ENCODE measurements at regions not wholly inside any gene's neighbourhood (a gene's known extent, or its start where the extent isn't known, plus 50 kb on each side); places are given as distances from the start of the nearest gene placed in this dataset.

GRCh38 chr10:63738410-63738809 lies 217.2 kb downstream of the REEP3 start (continued):
- TF ChIP-seq CEBPB (IDR thresholded peaks at IDR 0.05; ENCODE audit: borderline replicate concordance, low read depth, low read length) (peak; percentile 95), NFIC (IDR thresholded peaks at IDR 0.05; ENCODE audit: low read length) (peak; percentile 75), ELF4 (CRISPR knock-in tag; IDR thresholded peaks at IDR 0.05; ENCODE audit: borderline replicate concordance) (no peak), ZBED4 (CRISPR knock-in tag; IDR thresholded peaks at IDR 0.05; ENCODE audit: borderline replicate concordance) (peak; percentile 74; the same call in 1 of the 2 replicates), JUNB (CRISPR knock-in tag; IDR thresholded peaks at IDR 0.05; ENCODE audit: borderline replicate concordance) (peak; percentile 91), ZNF644 (CRISPR knock-in tag; IDR thresholded peaks at IDR 0.05; ENCODE audit: low read depth) (peak; percentile 99), FOXK2 (IDR thresholded peaks at IDR 0.05) (no peak), ZSCAN25 (CRISPR knock-in tag; IDR thresholded peaks at IDR 0.05) (no peak), LCORL (IDR thresholded peaks at IDR 0.05) (no peak), LCORL (CRISPR knock-in tag; IDR thresholded peaks at IDR 0.05) (peak; percentile 88), ZNF136 (CRISPR knock-in tag; IDR thresholded peaks at IDR 0.05; ENCODE audit: low read depth) (no peak), POGZ (CRISPR knock-in tag; IDR thresholded peaks at IDR 0.05) (peak; percentile 100), ZNF580 (CRISPR knock-in tag; IDR thresholded peaks at IDR 0.05; ENCODE audit: borderline replicate concordance, low read depth) (peak; percentile 62; the same call in 1 of the 2 replicates), ZNF772 (CRISPR knock-in tag; IDR thresholded peaks at IDR 0.05) (peak; percentile 61; the same call in 1 of the 2 replicates), MAX (IDR thresholded peaks at IDR 0.05) (peak; percentile 57), ATF2 (CRISPR knock-in tag; IDR thresholded peaks at IDR 0.05) (peak; percentile 94)

Measured in HepG2 (cell line).